ENCODE measurements at regions not wholly inside any gene's neighbourhood (a gene's known extent, or its start where the extent isn't known, plus 50 kb on each side); places are given as distances from the start of the nearest gene placed in this dataset.

DNA sequence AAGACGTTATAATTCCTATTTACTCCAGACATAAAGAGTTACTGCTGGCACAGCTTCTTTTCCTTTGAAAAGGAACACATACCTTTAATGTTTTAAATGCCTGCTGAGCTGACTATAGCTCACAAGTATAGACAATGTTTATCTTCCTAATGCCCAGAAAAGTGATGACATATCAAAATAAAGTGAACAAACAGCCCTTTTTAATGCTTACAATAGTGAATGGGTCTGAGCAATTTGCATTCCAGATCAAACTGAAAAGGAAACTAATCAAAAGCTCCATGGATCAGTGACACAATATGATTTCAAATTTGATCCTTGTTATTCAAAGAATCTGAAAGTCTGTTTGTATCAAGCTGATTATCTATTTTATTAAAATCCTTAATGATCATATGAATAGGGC lies 233.6 kb upstream of the SEMA3E start:
- DNase-seq (ENCODE audit: low spot score) (no peak), ATAC-seq (no peak)
- Histone ChIP-seq H3K4me3 (no peak overlapping the region), H3K9me2 (ENCODE audit: insufficient read depth) (no peaks in the 10 kb centered on the region), H3K4me1 (ENCODE audit: insufficient read depth) (no peaks in the 10 kb centered on the region), H3F3A (replicated peaks; ENCODE audit: low read depth) (no peaks in the 10 kb centered on the region), H3K27ac (ENCODE audit: low read depth) (no peak overlapping the region), H3K36me3 (ENCODE audit: insufficient read depth) (no peaks in the 10 kb centered on the region), H3K4me2 (no peak overlapping the region), H3K27me3 (ENCODE audit: insufficient read depth) (no peaks in the 10 kb centered on the region), H3K79me2 (replicated peaks; ENCODE audit: insufficient read depth) (no peaks in the 10 kb centered on the region), H2AFZ (no peak overlapping the region), H4K20me1 (replicated peaks; ENCODE audit: insufficient read depth) (no peaks in the 10 kb centered on the region)
- Mint-ChIP-seq H3K4me1 (peaks cover 7% of the 10 kb centered on the region; the same call in 2 of the 3 replicates), H3K27me3 (ENCODE audit: insufficient read depth, low read depth, poor library complexity) (no peaks in the 10 kb centered on the region), H3K9me3 (no peaks in the 10 kb centered on the region), H3K36me3 (ENCODE audit: low read depth) (no peaks in the 10 kb centered on the region), H3K27ac (no peak overlapping the region), H3K4me3 (no peak overlapping the region)
- TF ChIP-seq, protein P1, sequence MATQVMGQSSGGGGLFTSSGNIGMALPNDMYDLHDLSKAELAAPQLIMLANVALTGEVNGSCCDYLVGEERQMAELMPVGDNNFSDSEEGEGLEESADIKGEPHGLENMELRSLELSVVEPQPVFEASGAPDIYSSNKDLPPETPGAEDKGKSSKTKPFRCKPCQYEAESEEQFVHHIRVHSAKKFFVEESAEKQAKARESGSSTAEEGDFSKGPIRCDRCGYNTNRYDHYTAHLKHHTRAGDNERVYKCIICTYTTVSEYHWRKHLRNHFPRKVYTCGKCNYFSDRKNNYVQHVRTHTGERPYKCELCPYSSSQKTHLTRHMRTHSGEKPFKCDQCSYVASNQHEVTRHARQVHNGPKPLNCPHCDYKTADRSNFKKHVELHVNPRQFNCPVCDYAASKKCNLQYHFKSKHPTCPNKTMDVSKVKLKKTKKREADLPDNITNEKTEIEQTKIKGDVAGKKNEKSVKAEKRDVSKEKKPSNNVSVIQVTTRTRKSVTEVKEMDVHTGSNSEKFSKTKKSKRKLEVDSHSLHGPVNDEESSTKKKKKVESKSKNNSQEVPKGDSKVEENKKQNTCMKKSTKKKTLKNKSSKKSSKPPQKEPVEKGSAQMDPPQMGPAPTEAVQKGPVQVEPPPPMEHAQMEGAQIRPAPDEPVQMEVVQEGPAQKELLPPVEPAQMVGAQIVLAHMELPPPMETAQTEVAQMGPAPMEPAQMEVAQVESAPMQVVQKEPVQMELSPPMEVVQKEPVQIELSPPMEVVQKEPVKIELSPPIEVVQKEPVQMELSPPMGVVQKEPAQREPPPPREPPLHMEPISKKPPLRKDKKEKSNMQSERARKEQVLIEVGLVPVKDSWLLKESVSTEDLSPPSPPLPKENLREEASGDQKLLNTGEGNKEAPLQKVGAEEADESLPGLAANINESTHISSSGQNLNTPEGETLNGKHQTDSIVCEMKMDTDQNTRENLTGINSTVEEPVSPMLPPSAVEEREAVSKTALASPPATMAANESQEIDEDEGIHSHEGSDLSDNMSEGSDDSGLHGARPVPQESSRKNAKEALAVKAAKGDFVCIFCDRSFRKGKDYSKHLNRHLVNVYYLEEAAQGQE (IDR thresholded peaks at IDR 0.05; ENCODE audit: unreplicated experiment), result no peak
- TF ChIP-seq ZNF331 (CRISPR knock-in tag; IDR thresholded peaks at IDR 0.05; ENCODE audit: low read depth) (no peak), NANOG (IDR thresholded peaks at IDR 0.05; ENCODE audit: borderline replicate concordance) (no peak), CREB1 (CRISPR knock-in tag; IDR thresholded peaks at IDR 0.05; ENCODE audit: low read depth) (no peak)

DNA sequence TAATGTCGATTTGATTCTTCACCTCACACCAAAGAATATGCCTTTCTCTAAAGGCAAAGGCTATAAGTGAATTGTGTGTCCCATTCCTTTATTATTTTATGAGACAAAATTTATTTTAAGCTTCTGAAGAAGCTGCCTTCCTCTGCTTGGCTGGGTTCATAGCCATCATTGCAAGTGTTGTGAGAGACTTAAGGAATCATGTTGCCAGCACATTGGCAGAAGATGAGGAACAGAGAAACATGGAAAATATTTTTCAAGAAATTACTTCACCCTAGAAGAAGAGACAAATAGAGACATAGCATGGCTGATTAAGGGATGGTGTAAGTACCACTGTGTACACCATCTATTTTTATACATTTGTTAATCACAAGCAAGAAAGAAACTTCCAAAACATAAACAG lies 230.1 kb upstream of the SEMA3E start:
- no peaks in the 10 kb centered on the region for H3K36me3 ChIP-seq (ENCODE audit: insufficient read depth)
- Mint-ChIP-seq H3K27me3 (ENCODE audit: insufficient read depth, low read depth, poor library complexity) (no peaks in the 10 kb centered on the region), H3K27ac (no peak overlapping the region), H3K9me3 (no peaks in the 10 kb centered on the region), H3K36me3 (ENCODE audit: low read depth) (no peaks in the 10 kb centered on the region), H3K4me3 (no peak overlapping the region), H3K4me1 (peaks cover 7% of the 10 kb centered on the region; the same call in 2 of the 3 replicates)
- no peaks in the 10 kb centered on the region for H3F3A ChIP-seq (replicated peaks; ENCODE audit: low read depth)
- H3K79me2 ChIP-seq (replicated peaks; ENCODE audit: insufficient read depth), result no peaks in the 10 kb centered on the region
- no peak overlapping the region for H3K4me2 ChIP-seq
- DNase-seq (ENCODE audit: low spot score) (no peak), ATAC-seq (no peak)
- no peak overlapping the region for H3K4me3 ChIP-seq
- no peak overlapping the region for H3K27ac ChIP-seq (ENCODE audit: low read depth)
- no peaks in the 10 kb centered on the region for H3K27me3 ChIP-seq (ENCODE audit: insufficient read depth)
- H3K9me2 ChIP-seq (ENCODE audit: insufficient read depth), result no peaks in the 10 kb centered on the region
- H3K4me1 ChIP-seq (ENCODE audit: insufficient read depth), result no peaks in the 10 kb centered on the region
- TF ChIP-seq CREB1 (CRISPR knock-in tag; IDR thresholded peaks at IDR 0.05; ENCODE audit: low read depth), result no peak
- TF ChIP-seq JUNB (IDR thresholded peaks at IDR 0.05; ENCODE audit: unreplicated experiment), result no peak
- TF ChIP-seq, protein P2, sequence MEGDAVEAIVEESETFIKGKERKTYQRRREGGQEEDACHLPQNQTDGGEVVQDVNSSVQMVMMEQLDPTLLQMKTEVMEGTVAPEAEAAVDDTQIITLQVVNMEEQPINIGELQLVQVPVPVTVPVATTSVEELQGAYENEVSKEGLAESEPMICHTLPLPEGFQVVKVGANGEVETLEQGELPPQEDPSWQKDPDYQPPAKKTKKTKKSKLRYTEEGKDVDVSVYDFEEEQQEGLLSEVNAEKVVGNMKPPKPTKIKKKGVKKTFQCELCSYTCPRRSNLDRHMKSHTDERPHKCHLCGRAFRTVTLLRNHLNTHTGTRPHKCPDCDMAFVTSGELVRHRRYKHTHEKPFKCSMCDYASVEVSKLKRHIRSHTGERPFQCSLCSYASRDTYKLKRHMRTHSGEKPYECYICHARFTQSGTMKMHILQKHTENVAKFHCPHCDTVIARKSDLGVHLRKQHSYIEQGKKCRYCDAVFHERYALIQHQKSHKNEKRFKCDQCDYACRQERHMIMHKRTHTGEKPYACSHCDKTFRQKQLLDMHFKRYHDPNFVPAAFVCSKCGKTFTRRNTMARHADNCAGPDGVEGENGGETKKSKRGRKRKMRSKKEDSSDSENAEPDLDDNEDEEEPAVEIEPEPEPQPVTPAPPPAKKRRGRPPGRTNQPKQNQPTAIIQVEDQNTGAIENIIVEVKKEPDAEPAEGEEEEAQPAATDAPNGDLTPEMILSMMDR (conservative IDR thresholded peaks at IDR 0.05; ENCODE audit: low read depth in 2 of 2), result no peak
- TF ChIP-seq, protein P1 (IDR thresholded peaks at IDR 0.05; ENCODE audit: unreplicated experiment), result no peak
- TF ChIP-seq POLR2AphosphoS5 (IDR thresholded peaks at IDR 0.05; ENCODE audit: low read depth), result no peak
- no peak for TF ChIP-seq ZNF331 (CRISPR knock-in tag; IDR thresholded peaks at IDR 0.05; ENCODE audit: low read depth)
- TF ChIP-seq, protein P3, sequence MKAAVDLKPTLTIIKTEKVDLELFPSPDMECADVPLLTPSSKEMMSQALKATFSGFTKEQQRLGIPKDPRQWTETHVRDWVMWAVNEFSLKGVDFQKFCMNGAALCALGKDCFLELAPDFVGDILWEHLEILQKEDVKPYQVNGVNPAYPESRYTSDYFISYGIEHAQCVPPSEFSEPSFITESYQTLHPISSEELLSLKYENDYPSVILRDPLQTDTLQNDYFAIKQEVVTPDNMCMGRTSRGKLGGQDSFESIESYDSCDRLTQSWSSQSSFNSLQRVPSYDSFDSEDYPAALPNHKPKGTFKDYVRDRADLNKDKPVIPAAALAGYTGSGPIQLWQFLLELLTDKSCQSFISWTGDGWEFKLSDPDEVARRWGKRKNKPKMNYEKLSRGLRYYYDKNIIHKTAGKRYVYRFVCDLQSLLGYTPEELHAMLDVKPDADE (IDR thresholded peaks at IDR 0.05), result no peak
- no peak for TF ChIP-seq EZH2phosphoT487 (IDR thresholded peaks at IDR 0.05; ENCODE audit: unreplicated experiment)
- TF ChIP-seq STAT1 (IDR thresholded peaks at IDR 0.05; ENCODE audit: unreplicated experiment), result no peak
- no peaks in the 10 kb centered on the region for H4K20me1 ChIP-seq (replicated peaks; ENCODE audit: insufficient read depth)
- H2AFZ ChIP-seq, result no peak overlapping the region

All from GM23338 (cell line).